Activated B cell treated with CpG ODN at 0.5 μM for 24 hours (primary cell): ENCODE measurements at regions not wholly inside any gene's neighbourhood (a gene's known extent, or its start where the extent isn't known, plus 50 kb on each side); places are given as distances from the start of the nearest gene placed in this dataset.

Experiments used
- ATAC-seq: fragments of 200-7000 bp; cut with Tn5 transposase; one replicate; pipeline ENCODE4 v1.10.0; 2021; ENCODE audit warnings: low read depth, mild to moderate bottlenecking, moderate library complexity
- CTCF ChIA-PET: fragments of 350-600 bp; sonication (Branson Sonifier 250); formaldehyde crosslinking; loops from one replicate; lab custom pipeline; 2021; ENCODE audit warnings: antibody characterized with exemption; lab: Charles Lee
- POLR2A ChIA-PET: fragments of 350-600 bp; sonication (Branson Sonifier 250); formaldehyde crosslinking; loops from one replicate; lab custom pipeline; 2021; ENCODE audit warnings: antibody characterized with exemption; lab: Charles Lee
- DNase-seq: peaks from one replicate; pipeline ENCODE4 v3.0.0; 2022
- H3K27ac Mint-ChIP-seq: one replicate; pipeline ENCODE4 v1.8.0; 2020; ENCODE audit warnings: mixed read lengths
- H3K27me3 Mint-ChIP-seq: one replicate; pipeline ENCODE4 v1.8.0; 2021; ENCODE audit warnings: mixed read lengths
- H3K36me3 Mint-ChIP-seq: one replicate; pipeline ENCODE4 v1.8.0; 2021; ENCODE audit warnings: low read depth, mixed read lengths
- H3K4me1 Mint-ChIP-seq: one replicate; pipeline ENCODE4 v1.8.0; 2021; ENCODE audit warnings: mixed read lengths
- H3K4me3 Mint-ChIP-seq: one replicate; pipeline ENCODE4 v1.8.0; 2020; ENCODE audit warnings: mild to moderate bottlenecking, mixed read lengths
- H3K9me3 Mint-ChIP-seq: one replicate; pipeline ENCODE4 v1.8.0; 2020; ENCODE audit warnings: mixed read lengths
- intact Hi-C: fragments of 100-400 bp; cut with micrococcal nuclease; formaldehyde crosslinking; loops from one replicate; pipeline ENCODE4 v1.15.1; 2024
- TF ChIP-seq, protein P1 (sequence below): fragments of 200-600 bp; IDR thresholded peaks from one replicate; pipeline ENCODE4 v1.8.0; 2022; ENCODE audit warnings: antibody characterized with exemption, mild to moderate bottlenecking

DNA sequence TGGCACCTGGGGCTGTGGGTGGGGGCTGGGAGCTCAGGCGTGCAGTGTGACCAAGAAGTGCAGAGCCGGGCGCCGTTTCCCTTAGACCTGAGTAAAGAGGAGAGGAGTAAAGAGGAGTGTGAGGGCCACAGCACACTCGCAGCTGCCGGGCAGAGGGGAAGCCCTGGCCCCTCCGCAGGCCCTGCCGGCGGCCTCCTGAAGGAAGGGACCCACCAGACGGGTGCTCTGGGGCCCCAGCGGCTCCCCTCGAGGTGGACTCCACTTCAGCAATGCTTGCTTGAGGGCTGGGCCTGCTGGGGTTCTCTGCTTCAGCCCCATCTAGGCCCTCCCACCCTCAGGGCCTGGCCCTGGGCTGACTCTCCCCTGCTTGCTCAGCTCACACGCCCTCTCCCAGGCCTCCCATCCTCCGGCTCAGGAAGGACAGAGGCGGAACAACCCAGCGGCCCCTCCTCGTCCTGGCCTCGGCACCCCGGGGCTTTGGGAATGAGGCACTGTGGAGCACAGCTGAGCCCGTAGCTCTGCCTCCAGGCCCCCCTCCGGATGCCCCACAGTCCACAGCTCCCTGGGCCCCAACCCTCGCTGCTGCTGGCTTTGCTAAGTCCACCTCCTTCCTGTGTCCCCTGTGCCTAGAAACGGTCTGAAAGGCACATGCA, 1198.7 kb downstream of the BRD1 start:
- no peaks in the 10 kb centered on the region for H3K4me1 Mint-ChIP-seq
- H3K27ac Mint-ChIP-seq: no peak overlapping the region
- POLR2A ChIA-PET: no interaction called here
- DNase-seq (no peak), ATAC-seq (no peak)
- H3K9me3 Mint-ChIP-seq: no peaks in the 10 kb centered on the region
- H3K4me3 Mint-ChIP-seq: no peak overlapping the region
- no peaks in the 10 kb centered on the region for H3K27me3 Mint-ChIP-seq
- intact Hi-C loops: no loop called here
- TF ChIP-seq, protein P1, sequence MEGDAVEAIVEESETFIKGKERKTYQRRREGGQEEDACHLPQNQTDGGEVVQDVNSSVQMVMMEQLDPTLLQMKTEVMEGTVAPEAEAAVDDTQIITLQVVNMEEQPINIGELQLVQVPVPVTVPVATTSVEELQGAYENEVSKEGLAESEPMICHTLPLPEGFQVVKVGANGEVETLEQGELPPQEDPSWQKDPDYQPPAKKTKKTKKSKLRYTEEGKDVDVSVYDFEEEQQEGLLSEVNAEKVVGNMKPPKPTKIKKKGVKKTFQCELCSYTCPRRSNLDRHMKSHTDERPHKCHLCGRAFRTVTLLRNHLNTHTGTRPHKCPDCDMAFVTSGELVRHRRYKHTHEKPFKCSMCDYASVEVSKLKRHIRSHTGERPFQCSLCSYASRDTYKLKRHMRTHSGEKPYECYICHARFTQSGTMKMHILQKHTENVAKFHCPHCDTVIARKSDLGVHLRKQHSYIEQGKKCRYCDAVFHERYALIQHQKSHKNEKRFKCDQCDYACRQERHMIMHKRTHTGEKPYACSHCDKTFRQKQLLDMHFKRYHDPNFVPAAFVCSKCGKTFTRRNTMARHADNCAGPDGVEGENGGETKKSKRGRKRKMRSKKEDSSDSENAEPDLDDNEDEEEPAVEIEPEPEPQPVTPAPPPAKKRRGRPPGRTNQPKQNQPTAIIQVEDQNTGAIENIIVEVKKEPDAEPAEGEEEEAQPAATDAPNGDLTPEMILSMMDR: no peak
- H3K36me3 Mint-ChIP-seq: no peaks in the 10 kb centered on the region
- CTCF ChIA-PET: no interaction called here

DNA sequence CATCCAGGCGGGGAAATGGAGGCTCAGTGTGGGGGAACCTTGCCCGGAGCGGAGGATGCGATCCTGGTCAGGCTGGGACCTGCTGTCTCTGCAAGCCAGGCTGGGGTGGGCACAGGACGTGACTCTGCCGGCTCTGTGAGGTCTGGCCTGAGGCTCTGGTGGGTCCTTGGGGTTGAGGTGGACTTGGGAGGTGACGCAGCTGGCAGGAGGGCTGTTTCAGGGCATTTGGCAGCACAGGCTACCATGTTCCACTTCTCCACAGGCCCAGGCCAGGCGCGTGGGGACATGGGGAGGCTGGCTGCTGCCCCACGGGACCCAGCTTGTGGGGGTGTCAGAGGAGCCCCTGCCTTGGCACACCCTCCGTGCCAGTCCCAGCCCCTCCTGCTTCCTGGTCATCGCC, 1199.7 kb downstream of the BRD1 start:
- H3K27ac Mint-ChIP-seq: no peak overlapping the region
- no peaks in the 10 kb centered on the region for H3K27me3 Mint-ChIP-seq
- intact Hi-C loops: no loop called here
- TF ChIP-seq, protein P1: no peak
- no peaks in the 10 kb centered on the region for H3K4me1 Mint-ChIP-seq
- H3K4me3 Mint-ChIP-seq: no peak overlapping the region
- DNase-seq (no peak), ATAC-seq (no peak)
- POLR2A ChIA-PET: no interaction called here
- no peaks in the 10 kb centered on the region for H3K9me3 Mint-ChIP-seq
- CTCF ChIA-PET: no interaction called here
- no peaks in the 10 kb centered on the region for H3K36me3 Mint-ChIP-seq

DNA sequence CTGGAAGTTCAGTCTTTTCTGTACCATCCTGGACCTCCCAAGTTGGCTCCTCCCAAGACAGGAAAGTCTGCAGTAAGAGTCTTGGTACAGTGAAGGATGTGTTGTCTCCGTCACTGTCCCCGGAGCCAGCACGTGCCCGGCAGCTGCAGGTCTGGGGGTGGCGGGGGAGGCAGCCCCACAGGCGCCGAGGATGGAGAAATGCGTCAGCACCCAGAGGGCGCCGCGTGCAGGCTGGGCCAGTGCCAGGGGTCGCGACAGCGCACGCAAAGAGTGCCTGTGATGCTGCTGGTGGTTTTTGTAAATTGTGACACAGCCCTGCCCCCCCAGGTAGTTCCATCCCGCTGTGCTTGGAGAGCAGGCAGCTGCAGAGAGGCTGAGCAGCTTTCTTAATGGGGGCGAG, 1200.5 kb downstream of the BRD1 start:
- DNase-seq: no peak
- ATAC-seq: no peak
- TF ChIP-seq, protein P1: no peak
- H3K27me3 Mint-ChIP-seq: no peaks in the 10 kb centered on the region
- no peak overlapping the region for H3K27ac Mint-ChIP-seq
- no peaks in the 10 kb centered on the region for H3K4me1 Mint-ChIP-seq
- no peaks in the 10 kb centered on the region for H3K36me3 Mint-ChIP-seq
- H3K4me3 Mint-ChIP-seq: no peak overlapping the region
- POLR2A ChIA-PET: no interaction called here
- intact Hi-C loops: no loop called here
- CTCF ChIA-PET: no interaction called here
- no peaks in the 10 kb centered on the region for H3K9me3 Mint-ChIP-seq

DNA sequence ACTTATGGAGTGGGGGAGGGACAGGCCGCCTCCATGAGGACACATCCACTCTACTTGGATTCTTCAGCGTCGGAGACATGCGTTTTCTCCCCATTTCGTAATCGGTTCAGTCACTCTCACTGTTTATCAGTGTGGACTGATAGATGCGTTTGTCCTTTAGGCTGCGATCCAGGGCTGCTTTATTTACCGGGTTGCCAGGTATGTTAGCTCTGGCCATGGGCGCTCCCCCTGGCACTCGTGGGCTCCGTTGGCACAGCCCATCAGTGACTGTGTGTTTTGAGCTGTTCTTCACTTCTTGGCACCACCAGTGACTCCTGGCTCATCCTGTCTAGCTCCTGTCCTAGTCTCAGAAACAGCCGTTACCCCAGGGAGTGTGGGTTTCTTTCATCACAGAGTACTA, 1203.3 kb downstream of the BRD1 start:
- H3K4me1 Mint-ChIP-seq: no peaks in the 10 kb centered on the region
- no peak overlapping the region for H3K4me3 Mint-ChIP-seq
- H3K9me3 Mint-ChIP-seq: no peaks in the 10 kb centered on the region
- no peaks in the 10 kb centered on the region for H3K36me3 Mint-ChIP-seq
- TF ChIP-seq, protein P1: no peak
- H3K27ac Mint-ChIP-seq: no peak overlapping the region
- DNase-seq (no peak), ATAC-seq (no peak)
- POLR2A ChIA-PET: no interaction called here
- no peaks in the 10 kb centered on the region for H3K27me3 Mint-ChIP-seq
- intact Hi-C loops: no loop called here
- CTCF ChIA-PET: no interaction called here

DNA sequence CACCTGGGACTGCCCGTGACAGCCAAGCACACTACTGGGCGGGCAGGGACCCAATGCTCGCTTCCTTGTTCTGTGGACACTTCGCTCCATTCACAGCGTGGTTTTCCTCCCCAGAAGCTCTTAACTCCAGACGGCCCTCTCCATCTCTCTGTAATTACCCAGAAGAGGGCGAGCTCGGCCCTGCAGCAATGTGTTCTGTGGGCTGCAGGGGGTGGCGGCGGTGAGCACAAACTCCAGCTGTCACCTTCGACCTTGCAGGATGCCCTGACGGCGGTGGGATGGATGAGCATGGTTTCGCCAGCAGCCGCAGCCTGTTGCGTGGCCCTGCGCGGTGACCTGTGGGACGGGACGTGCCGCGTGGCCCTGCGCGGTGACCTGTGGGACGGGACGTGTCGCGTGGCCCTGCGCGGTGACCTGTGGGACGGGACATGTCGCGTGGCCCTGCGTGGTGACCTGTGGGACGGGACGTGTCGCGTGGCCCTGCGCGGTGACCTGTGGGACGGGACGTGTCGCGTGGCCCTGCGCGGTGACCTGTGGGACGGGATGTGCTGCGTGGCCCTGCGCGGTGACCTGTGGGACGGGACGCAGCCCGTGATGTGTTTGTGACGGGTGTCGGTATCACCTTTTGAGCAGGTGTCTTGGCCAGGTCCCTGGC, 1204.7 kb downstream of the BRD1 start:
- ChIA-PET POLR2A (no interaction called here), CTCF (no interaction called here)
- no peak for DNase-seq
- Mint-ChIP-seq H3K27me3 (no peaks in the 10 kb centered on the region), H3K27ac (no peak overlapping the region), H3K4me3 (no peak overlapping the region), H3K4me1 (no peaks in the 10 kb centered on the region), H3K9me3 (no peaks in the 10 kb centered on the region), H3K36me3 (no peaks in the 10 kb centered on the region)
- intact Hi-C loops: no loop called here
- ATAC-seq: no peak
- TF ChIP-seq, protein P1: no peak
